ENCODE measurements at regions not wholly inside any gene's neighbourhood (a gene's known extent, or its start where the extent isn't known, plus 50 kb on each side); places are given as distances from the start of the nearest gene placed in this dataset.

GRCh38 chr14:106294324-106294723, 767.9 kb downstream of the TMEM121 start:
- TF ChIP-seq POGK (CRISPR knock-in tag; conservative IDR thresholded peaks at IDR 0.05) (no peak), EZH2 (conservative IDR thresholded peaks at IDR 0.05; ENCODE audit: low read depth, low read length) (no peak), RAD21 (CRISPR knock-in tag; IDR thresholded peaks at IDR 0.05) (no peak), ZNF12 (CRISPR knock-in tag; IDR thresholded peaks at IDR 0.05) (no peak), SIN3A (IDR thresholded peaks at IDR 0.05; ENCODE audit: borderline replicate concordance, low read depth, low read length) (no peak), POLR2A (IDR thresholded peaks at IDR 0.05; ENCODE audit: insufficient read depth in 1 of 2, low read depth in 2 of 2, low read length in 2 of 2) (no peak), HNF4G (IDR thresholded peaks at IDR 0.05; ENCODE audit: borderline replicate concordance, low read depth, low read length) (no peak), HNF4G (CRISPR knock-in tag; IDR thresholded peaks at IDR 0.05; ENCODE audit: borderline replicate concordance, low read depth) (no peak), SAFB2 (CRISPR knock-in tag; IDR thresholded peaks at IDR 0.05; ENCODE audit: borderline replicate concordance, low read depth) (no peak), TBP (CRISPR knock-in tag; IDR thresholded peaks at IDR 0.05) (no peak), MAFK (conservative IDR thresholded peaks at IDR 0.05 in 1 of 2, IDR thresholded peaks at IDR 0.05 in 1 of 2; ENCODE audit: low read length in 2 of 2) (no peak), GABPA (IDR thresholded peaks at IDR 0.05; ENCODE audit: low read depth, low read length) (no peak), GABPA (CRISPR knock-in tag; IDR thresholded peaks at IDR 0.05; ENCODE audit: low read depth) (no peak), ATF2 (CRISPR knock-in tag; IDR thresholded peaks at IDR 0.05) (no peak), ZNF282 (IDR thresholded peaks at IDR 0.05; ENCODE audit: partially characterized antibody) (no peak), RARA (CRISPR knock-in tag; IDR thresholded peaks at IDR 0.05) (no peak)

Data from HepG2 (cell line).